PFSK-1 (cell line): ENCODE measurements at regions not wholly inside any gene's neighbourhood (a gene's known extent, or its start where the extent isn't known, plus 50 kb on each side); places are given as distances from the start of the nearest gene placed in this dataset.

Experiments
- FOXP2 ChIP-seq: optimal IDR thresholded peaks from 2 replicates; pipeline ENCODE3; 2011; ENCODE audit warnings: borderline replicate concordance, control low read depth, inconsistent platforms; ENCODE audit not compliant: insufficient read depth; ENCODE audit errors: extremely low read length, extremely low read depth
- POLR2AphosphoS5 ChIP-seq: IDR thresholded peaks from 2 replicates; pipeline ENCODE4 v1.6.1; 2012; ENCODE audit warnings: low read depth, mild to moderate bottlenecking, control low read depth, low read length, moderate library complexity
- REST ChIP-seq, 2 experiments: IDR thresholded peaks; 2 replicates each; pipeline versions ENCODE4 v1.6.1 to v1.8.0; 2011 to 2012; ENCODE audit warnings: low read depth in 2 of 2, low read length in 2 of 2, control low read depth in 1 of 2, inconsistent platforms in 1 of 2, mild to moderate bottlenecking in 1 of 2, moderate library complexity in 1 of 2; ENCODE audit not compliant: insufficient read depth in 1 of 2
- SIN3A ChIP-seq: IDR thresholded peaks from 2 replicates; pipeline ENCODE4 v1.6.1; 2012; ENCODE audit warnings: mild to moderate bottlenecking, low read length, moderate library complexity, borderline replicate concordance; ENCODE audit not compliant: insufficient read depth
- TAF1 ChIP-seq: IDR thresholded peaks from 2 replicates; pipeline ENCODE4 v1.6.1; 2012; ENCODE audit warnings: low read length, control low read depth, borderline replicate concordance; ENCODE audit not compliant: insufficient read depth

- TF ChIP-seq POLR2AphosphoS5 (no peak), TAF1 (no peak), SIN3A (no peak), REST (IDR thresholded peaks at IDR 0.05; ENCODE audit: insufficient read depth in 1 of 2, low read depth in 2 of 2, low read length in 2 of 2) (no peak), FOXP2 (no peak)
Observed at GRCh38 chr2:188902901-188903491, 71.2 kb upstream of the COL3A1 start.

GRCh38 chr2:188903740-188904139 is 70.4 kb upstream of the COL3A1 start:
- TF ChIP-seq TAF1 (no peak), FOXP2 (no peak), SIN3A (no peak), POLR2AphosphoS5 (no peak), REST (IDR thresholded peaks at IDR 0.05; ENCODE audit: insufficient read depth in 1 of 2, low read depth in 2 of 2, low read length in 2 of 2) (no peak)

- TF ChIP-seq FOXP2 (no peak), POLR2AphosphoS5 (no peak), SIN3A (no peak)
Observed at GRCh38 chr2:188909036-188909435, 65.1 kb upstream of the COL3A1 start.

GRCh38 chr2:188916736-188917135 is 57.4 kb upstream of the COL3A1 start:
- no peak for TF ChIP-seq TAF1
- no peak for TF ChIP-seq REST (IDR thresholded peaks at IDR 0.05; ENCODE audit: insufficient read depth in 1 of 2, low read depth in 2 of 2, low read length in 2 of 2)
- no peak for TF ChIP-seq FOXP2
- TF ChIP-seq SIN3A, result no peak
- TF ChIP-seq POLR2AphosphoS5, result no peak

- TF ChIP-seq TAF1 (no peak), POLR2AphosphoS5 (no peak), REST (IDR thresholded peaks at IDR 0.05; ENCODE audit: insufficient read depth in 1 of 2, low read depth in 2 of 2, low read length in 2 of 2) (no peak), SIN3A (no peak), FOXP2 (no peak)
Observed at GRCh38 chr2:188917632-188918031, 56.5 kb upstream of the COL3A1 start.
